T-helper 17 cell (primary cell): ENCODE measurements at regions not wholly inside any gene's neighbourhood (a gene's known extent, or its start where the extent isn't known, plus 50 kb on each side); places are given as distances from the start of the nearest gene placed in this dataset.
"Not testable (repeated sequence)": the region's sequence is repeated elsewhere in the genome, so short reads cannot be mapped to it uniquely, and the experiment has no call there.

ENCODE experiments used
- ATAC-seq: fragments of 150-1000 bp; cut with Tn5 transposase; 2 replicates; pipeline ENCODE4 v1.10.0; 2021; ENCODE audit warnings: mild to moderate bottlenecking, moderate library complexity
- DNase-seq, 3 donors: peaks; one replicate each; pipeline versions ENCODE4 v3.0.0 to v3.0.0-alpha.2; 2020 to 2021
- H3K9me3 ChIP-seq: one replicate; pipeline ENCODE4 v1.7.0; 2013; ENCODE audit warnings: low read length, mild to moderate bottlenecking; ENCODE audit not compliant: control insufficient read depth, poor library complexity, severe bottlenecking
- H3K27ac Mint-ChIP-seq: one replicate; pipeline ENCODE4 v1.8.0; 2022; ENCODE audit warnings: mild to moderate bottlenecking, moderate library complexity, mixed read lengths
- H3K27me3 Mint-ChIP-seq: one replicate; pipeline ENCODE4 v1.8.0; 2022; ENCODE audit warnings: mixed read lengths
- H3K36me3 Mint-ChIP-seq: one replicate; pipeline ENCODE4 v1.8.0; 2022; ENCODE audit warnings: low read depth, mixed read lengths
- H3K4me1 Mint-ChIP-seq: one replicate; pipeline ENCODE4 v1.8.0; 2022; ENCODE audit warnings: mild to moderate bottlenecking, mixed read lengths
- H3K4me3 Mint-ChIP-seq: one replicate; pipeline ENCODE4 v1.8.0; 2022; ENCODE audit warnings: mild to moderate bottlenecking, moderate library complexity, mixed read lengths

GRCh38 chr1:173257805-173258204, 50.7 kb upstream of the TNFSF4 start:
- no peak overlapping the region for H3K27ac Mint-ChIP-seq
- H3K27me3 Mint-ChIP-seq = no peaks in the 10 kb centered on the region
- H3K4me1 Mint-ChIP-seq = peaks cover 2% of the 10 kb centered on the region
- no peak for DNase-seq
- ATAC-seq = no peak
- H3K36me3 Mint-ChIP-seq = peaks cover 2% of the 10 kb centered on the region
- no peaks in the 10 kb centered on the region for H3K9me3 ChIP-seq
- H3K4me3 Mint-ChIP-seq = no peak overlapping the region

DNA sequence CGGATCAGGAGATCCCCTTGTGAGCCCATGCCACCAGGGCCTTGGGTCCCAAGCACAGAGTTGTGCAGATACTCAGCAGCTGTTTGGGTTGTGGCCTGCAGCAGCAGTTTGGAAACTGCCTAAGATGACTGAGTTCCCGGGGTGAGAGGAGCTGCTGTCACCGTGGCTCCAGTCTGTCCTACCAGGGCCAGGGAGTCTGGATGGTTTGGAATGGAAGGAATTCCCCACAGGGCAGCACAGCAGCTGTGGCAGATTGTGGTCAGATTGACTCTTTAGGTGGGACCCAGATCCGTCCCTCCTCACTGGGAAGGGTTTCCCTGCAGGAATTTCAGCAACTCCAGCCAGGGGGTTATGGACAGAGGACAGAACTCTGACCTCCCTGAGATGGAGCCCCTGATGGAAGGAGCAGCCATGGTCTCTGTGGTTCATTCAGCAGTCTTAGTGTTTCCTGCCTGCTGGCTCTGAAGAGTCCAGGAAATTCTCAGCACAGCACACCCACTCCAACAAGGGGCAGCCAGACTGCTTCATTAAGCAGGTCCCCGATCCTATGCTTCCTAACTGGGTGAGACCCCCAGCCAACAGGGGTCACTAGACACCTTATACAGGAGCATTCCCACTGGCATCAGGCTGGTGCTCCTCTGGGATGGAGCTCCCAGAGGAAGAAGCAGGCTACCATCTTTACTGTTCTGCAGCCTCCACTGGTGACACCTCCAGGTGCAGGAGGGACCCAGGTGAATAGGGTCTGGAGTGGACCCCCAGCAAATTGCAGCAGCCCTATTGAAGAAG, 51.5 kb upstream of the TNFSF4 start:
- Mint-ChIP-seq H3K27ac (no peak overlapping the region), H3K27me3 (no peaks in the 10 kb centered on the region), H3K4me3 (no peak overlapping the region), H3K36me3 (peaks cover 2% of the 10 kb centered on the region), H3K4me1 (peaks cover 2% of the 10 kb centered on the region)
- H3K9me3 ChIP-seq = no peaks in the 10 kb centered on the region
- no peak for DNase-seq
- ATAC-seq = no peak

DNA sequence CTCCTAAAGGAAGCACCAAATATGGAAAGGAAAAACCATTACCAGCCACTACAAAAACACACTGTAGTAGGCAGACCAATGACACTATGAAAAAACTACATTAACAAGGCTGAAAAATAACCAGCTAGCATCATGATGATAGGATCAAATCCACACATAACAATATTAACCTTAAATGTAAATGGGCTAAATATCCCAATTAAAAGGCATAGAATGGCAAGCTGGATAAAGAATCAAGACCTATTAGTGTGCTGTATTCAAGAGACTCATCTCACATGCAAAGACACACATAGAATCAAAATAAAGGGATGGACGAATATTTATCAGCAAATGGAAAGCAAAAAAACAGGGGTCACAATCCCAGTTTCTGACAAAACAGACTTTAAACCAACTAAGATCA, 53.2 kb upstream of the TNFSF4 start:
- H3K9me3 ChIP-seq, H3K4me3 Mint-ChIP-seq, H3K27me3 Mint-ChIP-seq: not testable (repeated sequence)

DNA sequence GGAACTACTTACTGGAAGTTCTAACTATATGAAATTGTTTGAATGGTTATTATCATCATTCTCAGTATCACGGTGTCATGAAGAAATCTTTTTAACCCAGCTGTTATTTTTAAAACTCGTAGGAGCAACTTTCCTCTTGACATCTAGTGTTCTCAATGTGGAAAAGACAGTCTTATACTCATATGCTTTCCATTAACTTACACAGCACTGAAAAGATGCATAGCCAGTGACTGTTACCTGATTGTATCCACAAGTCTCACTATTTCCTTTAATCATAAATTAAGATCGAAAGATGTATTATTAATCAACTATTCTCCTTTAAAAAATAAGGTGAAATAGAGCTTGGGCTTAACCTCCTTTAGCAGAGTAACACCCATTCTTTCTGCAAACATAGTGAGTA, 59.7 kb upstream of the TNFSF4 start:
- Mint-ChIP-seq H3K36me3 (peaks cover 3% of the 10 kb centered on the region), H3K4me1 (peaks cover 3% of the 10 kb centered on the region), H3K27me3 (no peaks in the 10 kb centered on the region), H3K4me3 (no peak overlapping the region), H3K27ac (no peak overlapping the region)
- DNase-seq = no peak
- no peaks in the 10 kb centered on the region for H3K9me3 ChIP-seq
- ATAC-seq = no peak

More for the DNA sequence above, 53.2 kb upstream of the TNFSF4 start:
- not testable (repeated sequence) for DNase-seq, H3K27ac Mint-ChIP-seq, H3K36me3 Mint-ChIP-seq, ATAC-seq, H3K4me1 Mint-ChIP-seq

DNA sequence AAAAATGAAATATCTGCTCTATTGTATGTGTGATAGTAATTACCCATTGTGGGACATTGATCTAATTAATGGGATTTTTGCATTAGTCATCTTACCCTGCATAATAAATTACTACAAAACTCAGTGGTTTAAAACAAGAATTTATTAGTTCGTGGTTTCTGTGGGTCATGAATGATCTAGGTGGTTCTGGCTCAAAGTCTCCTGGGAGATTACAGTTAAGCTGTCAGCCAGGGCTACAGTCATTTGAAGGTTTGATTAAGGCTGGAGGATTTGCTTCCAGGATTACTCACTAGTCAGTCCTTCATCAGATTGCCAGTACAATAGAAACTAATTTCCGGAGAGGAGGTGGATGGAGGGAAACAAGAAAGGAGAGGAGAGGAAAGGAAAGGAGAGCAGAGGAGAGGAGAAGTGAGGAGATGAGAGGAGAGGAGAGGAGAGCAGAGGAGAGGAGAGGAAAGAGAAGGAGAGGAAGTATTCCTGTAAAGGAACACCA, 60.4 kb upstream of the TNFSF4 start:
- Mint-ChIP-seq H3K4me3 (no peak overlapping the region), H3K27me3 (no peaks in the 10 kb centered on the region), H3K27ac (no peak overlapping the region), H3K4me1 (peaks cover 3% of the 10 kb centered on the region), H3K36me3 (peaks cover 3% of the 10 kb centered on the region)
- DNase-seq = no peak
- no peaks in the 10 kb centered on the region for H3K9me3 ChIP-seq
- ATAC-seq = no peak

GRCh38 chr1:173268261-173268660, 61.1 kb upstream of the TNFSF4 start:
- DNase-seq (no peak), ATAC-seq (no peak)
- H3K4me3 Mint-ChIP-seq = no peak overlapping the region
- H3K36me3 Mint-ChIP-seq = peaks cover 3% of the 10 kb centered on the region
- no peaks in the 10 kb centered on the region for H3K9me3 ChIP-seq
- H3K27me3 Mint-ChIP-seq = no peaks in the 10 kb centered on the region
- H3K27ac Mint-ChIP-seq = no peak overlapping the region
- peaks cover 3% of the 10 kb centered on the region for H3K4me1 Mint-ChIP-seq

DNA sequence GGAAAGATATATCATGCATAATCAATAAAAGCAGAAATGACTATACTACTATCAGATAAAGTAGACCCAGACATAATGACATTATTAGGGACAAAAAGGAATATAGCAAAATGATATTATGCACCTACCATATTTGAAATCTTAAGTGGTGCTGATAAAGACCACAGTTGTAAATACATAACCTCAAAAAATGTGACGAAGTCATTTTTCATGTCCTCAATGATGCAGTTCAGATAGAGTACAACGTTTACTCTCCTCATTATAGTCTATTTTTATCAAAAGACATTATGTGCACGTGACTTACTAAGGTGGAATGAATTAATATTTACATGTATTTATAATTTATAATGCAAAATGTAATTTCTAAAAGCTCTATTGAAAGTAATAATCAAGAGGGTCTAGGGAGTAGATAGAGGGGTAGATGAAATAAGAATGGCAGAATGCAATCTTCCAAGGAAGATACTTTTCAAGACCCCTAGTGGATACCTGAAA, 61.7 kb upstream of the TNFSF4 start:
- Mint-ChIP-seq H3K27ac (no peak overlapping the region), H3K4me1 (peaks cover 3% of the 10 kb centered on the region), H3K36me3 (peaks cover 3% of the 10 kb centered on the region), H3K27me3 (no peaks in the 10 kb centered on the region), H3K4me3 (no peak overlapping the region)
- H3K9me3 ChIP-seq = no peaks in the 10 kb centered on the region
- no peak for ATAC-seq
- no peak for DNase-seq

- DNase-seq (no peak), ATAC-seq (no peak)
- Mint-ChIP-seq H3K27me3 (no peaks in the 10 kb centered on the region), H3K4me1 (peaks cover 3% of the 10 kb centered on the region), H3K27ac (no peak overlapping the region), H3K36me3 (peaks cover 3% of the 10 kb centered on the region), H3K4me3 (no peak overlapping the region)
- no peaks in the 10 kb centered on the region for H3K9me3 ChIP-seq
Observed at GRCh38 chr1:173269490-173270230, 62.5 kb upstream of the TNFSF4 start.

- H3K36me3 Mint-ChIP-seq = peaks cover 3% of the 10 kb centered on the region
- H3K27ac Mint-ChIP-seq = no peak overlapping the region
- no peak overlapping the region for H3K4me3 Mint-ChIP-seq
- no peaks in the 10 kb centered on the region for H3K27me3 Mint-ChIP-seq
- no peaks in the 10 kb centered on the region for H3K9me3 ChIP-seq
- ATAC-seq (no peak), DNase-seq (no peak)
- H3K4me1 Mint-ChIP-seq = peaks cover 3% of the 10 kb centered on the region
Observed at GRCh38 chr1:173270243-173270642, 63.1 kb upstream of the TNFSF4 start.

DNA sequence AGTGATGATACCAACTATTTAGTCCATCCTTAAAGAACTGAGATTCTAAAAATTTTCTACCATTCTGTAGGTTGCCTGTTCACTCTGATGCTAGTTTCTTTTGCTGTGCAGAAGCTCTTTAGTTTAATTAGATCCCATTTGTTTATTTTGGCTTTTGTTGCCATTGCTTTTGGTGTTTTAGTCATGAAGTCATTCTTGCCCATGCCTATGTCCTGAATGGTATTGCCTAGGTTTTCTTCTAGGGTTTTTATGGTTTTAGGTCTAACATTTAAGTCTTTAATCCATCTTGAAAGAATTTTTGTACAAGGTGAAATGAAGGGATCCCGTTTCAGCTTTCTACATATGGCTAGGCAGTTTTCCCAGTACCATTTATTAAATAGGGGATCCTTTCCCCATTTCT, 63.9 kb upstream of the TNFSF4 start:
- not testable (repeated sequence) for H3K4me3 Mint-ChIP-seq, H3K9me3 ChIP-seq, H3K27ac Mint-ChIP-seq, H3K27me3 Mint-ChIP-seq, ATAC-seq, H3K36me3 Mint-ChIP-seq, H3K4me1 Mint-ChIP-seq, DNase-seq

DNA sequence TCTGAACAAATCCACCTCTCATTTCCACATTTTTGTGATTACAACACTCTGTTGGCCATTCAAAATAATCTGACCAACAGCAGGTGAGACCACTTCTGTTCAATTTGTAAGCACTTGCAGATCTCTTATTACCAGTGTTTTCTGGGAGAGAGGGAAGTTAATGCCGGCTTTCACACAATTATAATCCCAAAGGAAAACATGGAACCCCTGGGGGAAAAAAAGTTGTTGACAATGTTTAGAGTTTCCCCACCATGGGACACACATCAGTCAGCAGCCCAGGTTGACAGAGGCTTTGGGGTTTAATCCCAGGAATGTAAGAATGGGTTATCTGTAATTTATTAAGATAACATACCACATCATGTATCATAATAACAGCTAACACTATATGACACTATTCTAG, 68.4 kb upstream of the TNFSF4 start:
- Mint-ChIP-seq H3K27me3 (no peaks in the 10 kb centered on the region), H3K4me3 (no peak overlapping the region), H3K27ac (no peak overlapping the region), H3K4me1 (peaks cover 3% of the 10 kb centered on the region), H3K36me3 (peaks cover 2% of the 10 kb centered on the region)
- DNase-seq = no peak
- no peaks in the 10 kb centered on the region for H3K9me3 ChIP-seq
- ATAC-seq = no peak

DNA sequence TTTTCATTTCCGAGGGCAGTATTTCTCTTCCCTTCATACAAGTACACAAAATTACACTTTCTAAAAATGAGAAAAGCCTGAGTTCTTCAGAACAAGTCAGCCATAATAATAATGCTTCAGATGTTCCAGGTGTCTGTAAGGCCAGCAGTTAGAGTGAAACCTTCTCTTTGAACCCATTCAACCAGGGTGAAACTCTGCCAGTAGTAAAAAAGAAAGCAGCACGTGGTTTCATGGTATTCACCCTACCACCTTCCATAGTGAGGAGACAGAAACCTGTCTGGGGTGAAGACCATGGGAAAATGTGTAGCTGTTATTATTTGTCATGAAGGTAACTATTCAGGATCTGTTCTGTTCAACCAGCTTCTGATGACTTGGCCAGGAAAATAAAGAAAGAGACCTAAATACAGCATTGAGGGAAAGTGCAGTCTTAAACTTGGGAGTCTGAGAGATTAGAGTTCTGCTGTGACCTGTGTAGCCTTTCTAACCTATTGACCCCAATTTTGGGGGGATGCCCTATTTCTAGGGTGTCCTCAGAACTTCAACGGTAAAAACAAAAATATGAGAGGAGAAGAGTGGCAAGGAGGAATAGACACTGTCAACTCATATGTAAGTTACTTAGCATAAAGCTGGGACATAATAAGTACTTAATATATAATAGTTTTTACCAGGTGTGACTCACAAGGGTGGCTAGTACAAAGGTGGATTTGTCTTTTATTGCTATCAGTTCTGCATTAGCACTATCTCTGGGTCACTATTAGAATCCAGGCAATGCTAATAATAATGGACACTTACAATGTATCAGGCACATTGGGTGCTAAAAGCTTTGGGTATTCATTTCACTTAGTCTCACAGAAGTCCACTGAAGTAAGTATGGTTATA, 70.0 kb upstream of the TNFSF4 start:
- no peak overlapping the region for H3K4me3 Mint-ChIP-seq
- H3K4me1 Mint-ChIP-seq = peaks cover 3% of the 10 kb centered on the region
- H3K36me3 Mint-ChIP-seq = peaks cover 2% of the 10 kb centered on the region
- no peak for ATAC-seq
- no peak for DNase-seq
- no peak overlapping the region for H3K27ac Mint-ChIP-seq
- no peaks in the 10 kb centered on the region for H3K27me3 Mint-ChIP-seq
- H3K9me3 ChIP-seq = no peaks in the 10 kb centered on the region
